ENCODE measurements at regions not wholly inside any gene's neighbourhood (a gene's known extent, or its start where the extent isn't known, plus 50 kb on each side); places are given as distances from the start of the nearest gene placed in this dataset.
A peak's percentile ranks its signal among the peaks of the same experiment; 100 is the strongest.

DNA sequence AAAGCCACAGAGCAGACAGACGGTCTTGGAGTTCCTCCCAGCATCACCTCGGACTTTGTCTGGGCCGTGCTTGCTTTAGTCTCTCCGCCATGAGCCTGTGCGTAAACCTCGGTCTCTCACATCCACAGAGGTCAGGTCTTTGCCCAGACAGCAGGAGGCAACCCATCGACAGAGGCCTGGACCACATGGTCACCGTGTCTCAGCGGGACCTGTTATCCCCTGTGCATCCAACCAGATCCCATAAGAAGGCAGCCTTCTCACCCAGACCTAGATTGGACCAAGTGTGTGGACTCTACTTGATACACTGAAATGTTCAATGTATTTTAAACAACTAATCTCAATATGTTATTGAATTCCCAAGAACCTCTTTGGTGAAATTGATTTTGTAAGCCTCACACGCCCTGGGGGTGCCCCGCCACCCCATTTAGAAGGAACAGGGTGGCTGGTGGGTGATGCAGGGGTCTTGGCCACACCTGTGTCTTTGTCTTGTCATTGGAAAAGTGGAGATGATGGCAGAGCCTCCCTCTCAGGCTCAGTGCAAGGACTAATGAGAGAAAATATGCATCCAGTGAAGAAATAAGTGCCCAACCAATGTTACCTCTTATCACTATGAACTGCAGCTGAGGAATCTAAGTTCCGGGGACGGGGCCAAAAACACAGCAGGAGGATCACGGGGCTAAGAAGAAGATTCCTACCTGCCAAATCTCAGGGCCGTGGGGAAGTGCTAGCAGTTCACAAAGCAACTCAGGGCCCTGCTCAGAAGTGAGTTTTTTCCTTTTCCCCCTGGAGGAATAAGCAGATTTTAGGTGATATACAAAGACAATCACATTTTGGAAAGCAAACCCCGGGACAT lies 101.6 kb upstream of the BACE2 start:
- H3K27ac Mint-ChIP-seq: no peak overlapping the region
- peaks cover 24 to 30% of the 10 kb centered on the region in 2 donors for H3K27me3 Mint-ChIP-seq
- ATAC-seq: no peak
- no peaks in the 10 kb centered on the region for H3K36me3 Mint-ChIP-seq
- no peak overlapping the region for H3K4me3 Mint-ChIP-seq
- H3K9me3 Mint-ChIP-seq: no peaks in the 10 kb centered on the region
- no peak for DNase-seq (ENCODE audit: low spot score)
- H3K4me1 Mint-ChIP-seq (ENCODE audit: low read depth in 2 of 2): peaks cover 7 to 8% of the 10 kb centered on the region in 2 donors

DNA sequence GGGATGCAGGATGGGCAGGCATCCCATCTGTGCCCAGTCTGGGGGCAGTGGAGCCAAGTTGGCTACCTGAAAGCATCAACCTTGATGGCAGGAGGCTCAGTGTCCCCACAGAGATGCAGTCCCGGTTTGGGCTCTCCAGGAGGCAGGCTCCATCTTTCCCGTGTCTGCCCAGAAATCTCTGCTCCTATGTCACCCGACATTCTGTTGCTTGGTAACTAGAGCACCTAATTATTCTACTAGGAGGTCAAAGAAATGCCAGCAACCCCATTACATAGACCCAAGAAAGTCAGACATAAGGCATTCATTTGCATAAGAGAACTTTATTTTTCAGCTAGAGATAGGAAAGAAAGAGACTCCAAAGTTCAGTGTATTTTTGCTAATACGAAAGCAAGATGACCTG lies 100.3 kb upstream of the BACE2 start:
- Mint-ChIP-seq H3K4me3 (no peak overlapping the region), H3K36me3 (no peaks in the 10 kb centered on the region), H3K4me1 (ENCODE audit: low read depth in 2 of 2) (peaks cover 7 to 8% of the 10 kb centered on the region in 2 donors), H3K27ac (no peak overlapping the region), H3K9me3 (no peaks in the 10 kb centered on the region), H3K27me3 (peaks cover 24 to 30% of the 10 kb centered on the region in 2 donors)
- DNase-seq (ENCODE audit: low spot score) (no peak), ATAC-seq (no peak)

DNA sequence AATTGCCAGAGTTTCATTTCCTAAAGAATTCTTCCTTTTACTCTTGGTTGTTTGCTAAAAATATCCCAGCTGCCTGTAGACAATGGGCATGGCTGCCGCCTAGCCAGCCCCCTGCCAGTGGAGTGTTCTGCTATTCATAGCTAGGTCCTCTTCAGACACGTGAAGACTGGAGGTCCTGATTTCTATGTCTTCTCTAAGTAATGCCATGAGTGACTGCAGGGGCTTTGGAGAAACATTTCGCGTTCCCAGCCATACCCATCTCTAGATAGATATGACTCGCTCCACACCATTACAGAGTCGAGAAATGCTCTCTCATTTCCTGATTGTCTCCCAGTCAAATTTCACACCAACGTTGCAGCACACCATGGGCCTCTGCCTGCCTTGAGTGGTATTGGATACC lies 99.5 kb upstream of the BACE2 start:
- no peaks in the 10 kb centered on the region for H3K36me3 Mint-ChIP-seq
- H3K27me3 Mint-ChIP-seq: peaks cover 24 to 30% of the 10 kb centered on the region in 2 donors
- no peak for DNase-seq (ENCODE audit: low spot score)
- no peaks in the 10 kb centered on the region for H3K9me3 Mint-ChIP-seq
- no peak overlapping the region for H3K27ac Mint-ChIP-seq
- no peak overlapping the region for H3K4me3 Mint-ChIP-seq
- ATAC-seq: no peak
- H3K4me1 Mint-ChIP-seq (ENCODE audit: low read depth in 2 of 2): peaks cover 7 to 8% of the 10 kb centered on the region in 2 donors

DNA sequence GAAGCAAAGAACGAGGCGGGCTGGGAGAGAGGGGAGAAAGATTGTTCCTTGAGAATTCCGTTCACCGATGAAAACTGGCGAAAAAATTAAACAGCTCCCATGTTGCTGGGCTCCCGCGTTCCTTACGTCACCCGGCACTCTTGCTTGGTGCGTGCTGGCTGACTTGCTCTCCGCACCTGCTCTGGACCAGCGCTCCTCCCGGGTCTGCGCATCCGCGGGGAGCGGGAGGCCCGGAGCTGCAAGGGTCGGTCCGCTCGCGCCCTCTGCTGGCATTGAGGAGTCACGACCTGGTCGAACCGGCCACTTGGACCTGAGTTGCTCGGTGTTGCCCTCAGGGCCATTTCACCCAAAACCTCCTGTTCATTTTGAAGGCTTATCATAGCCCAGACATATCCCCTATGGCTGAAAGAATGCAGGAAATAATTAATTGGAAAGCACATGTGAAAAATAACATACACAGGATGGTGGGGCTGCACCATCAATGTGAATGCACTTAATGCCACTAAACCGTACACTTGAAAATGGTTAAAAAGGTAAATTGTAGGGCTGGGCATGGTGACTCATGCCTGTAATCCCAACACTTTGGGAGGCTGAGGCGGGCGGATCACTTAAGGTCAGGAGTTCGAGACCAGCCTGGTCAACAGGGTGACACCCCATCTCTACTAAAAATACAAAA lies 98.9 kb upstream of the BACE2 start:
- DNase-seq (ENCODE audit: low spot score) (peak; percentile 79), ATAC-seq (peak; percentile 63 to 77)
- no peak overlapping the region for H3K27ac Mint-ChIP-seq
- H3K4me3 Mint-ChIP-seq: no peak overlapping the region
- no peaks in the 10 kb centered on the region for H3K36me3 Mint-ChIP-seq
- H3K9me3 Mint-ChIP-seq: no peaks in the 10 kb centered on the region
- H3K27me3 Mint-ChIP-seq: peaks cover 24 to 30% of the 10 kb centered on the region in 2 donors
- peaks cover 7 to 8% of the 10 kb centered on the region in 2 donors for H3K4me1 Mint-ChIP-seq (ENCODE audit: low read depth in 2 of 2)

DNA sequence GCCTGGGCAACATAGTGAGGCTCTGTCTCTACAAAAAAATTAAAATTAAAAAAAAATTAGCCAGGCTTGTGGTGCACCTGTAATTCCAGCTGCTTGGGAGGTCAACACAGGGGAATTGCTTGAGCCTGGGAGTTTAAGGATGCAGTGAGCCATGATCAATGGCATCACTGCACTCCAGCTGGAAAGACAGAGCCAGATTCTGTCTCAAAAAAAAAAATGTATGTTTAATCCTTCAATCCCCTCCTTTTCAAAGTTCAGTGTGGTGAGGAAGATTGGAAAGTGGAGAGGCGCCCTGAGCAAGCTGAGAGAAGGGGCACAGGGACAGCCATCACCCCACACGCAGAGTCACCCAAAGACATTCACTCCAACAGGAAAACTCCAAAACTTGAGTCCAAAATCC lies 97.7 kb upstream of the BACE2 start:
- no peaks in the 10 kb centered on the region for H3K9me3 Mint-ChIP-seq
- peaks cover 7 to 8% of the 10 kb centered on the region in 2 donors for H3K4me1 Mint-ChIP-seq (ENCODE audit: low read depth in 2 of 2)
- no peak overlapping the region for H3K27ac Mint-ChIP-seq
- ATAC-seq (no peak), DNase-seq (ENCODE audit: low spot score) (no peak)
- no peaks in the 10 kb centered on the region for H3K36me3 Mint-ChIP-seq
- peaks cover 24 to 30% of the 10 kb centered on the region in 2 donors for H3K27me3 Mint-ChIP-seq
- no peak overlapping the region for H3K4me3 Mint-ChIP-seq

DNA sequence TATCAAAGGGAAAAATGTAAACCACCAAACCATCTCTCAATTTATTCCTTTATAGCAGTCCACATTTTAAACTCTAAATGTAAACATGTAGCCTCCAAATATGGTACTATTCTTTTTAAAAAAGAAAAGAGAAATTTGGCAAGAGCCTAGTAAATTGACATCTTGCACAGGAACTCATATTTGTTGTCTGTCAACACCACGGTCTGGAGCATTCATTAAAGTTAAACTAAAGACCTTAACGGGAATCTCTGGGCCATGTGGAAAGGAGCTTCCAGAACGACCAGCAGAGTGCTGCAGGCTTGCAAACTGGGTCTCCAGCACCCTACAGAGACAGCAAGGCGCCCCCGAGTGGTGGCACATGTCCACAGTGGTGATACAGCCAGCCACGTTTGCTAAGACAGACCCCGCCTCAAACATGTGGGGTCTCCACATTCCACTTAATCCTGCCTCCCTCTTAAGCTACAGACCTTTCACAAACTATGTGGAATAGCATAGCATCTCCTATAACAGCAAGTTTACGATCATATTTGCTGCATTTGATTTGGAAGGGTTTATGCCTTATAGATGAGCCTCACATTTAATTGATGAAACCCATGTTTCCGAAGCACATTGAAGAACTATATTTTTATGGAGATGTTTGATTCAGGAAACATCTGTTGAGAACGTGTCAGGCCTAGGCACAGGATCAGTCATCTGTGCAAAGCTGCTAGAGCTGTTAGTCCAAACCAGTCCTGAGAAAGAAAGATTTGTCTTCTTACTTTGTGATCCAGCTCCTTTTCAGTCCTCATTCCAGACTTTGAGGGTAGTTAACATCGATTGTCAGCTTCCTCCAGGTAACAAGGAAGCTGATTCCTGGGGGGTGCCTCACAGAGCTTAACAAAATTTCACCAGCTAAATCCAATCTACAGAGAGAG lies 96.4 kb upstream of the BACE2 start:
- Mint-ChIP-seq H3K27me3 (peaks cover 19 to 24% of the 10 kb centered on the region in 2 donors), H3K9me3 (no peaks in the 10 kb centered on the region), H3K4me1 (ENCODE audit: low read depth in 2 of 2) (peaks cover 7 to 8% of the 10 kb centered on the region in 2 donors), H3K36me3 (no peaks in the 10 kb centered on the region), H3K4me3 (no peak overlapping the region), H3K27ac (no peak overlapping the region)
- DNase-seq (ENCODE audit: low spot score) (no peak), ATAC-seq (no peak)

DNA sequence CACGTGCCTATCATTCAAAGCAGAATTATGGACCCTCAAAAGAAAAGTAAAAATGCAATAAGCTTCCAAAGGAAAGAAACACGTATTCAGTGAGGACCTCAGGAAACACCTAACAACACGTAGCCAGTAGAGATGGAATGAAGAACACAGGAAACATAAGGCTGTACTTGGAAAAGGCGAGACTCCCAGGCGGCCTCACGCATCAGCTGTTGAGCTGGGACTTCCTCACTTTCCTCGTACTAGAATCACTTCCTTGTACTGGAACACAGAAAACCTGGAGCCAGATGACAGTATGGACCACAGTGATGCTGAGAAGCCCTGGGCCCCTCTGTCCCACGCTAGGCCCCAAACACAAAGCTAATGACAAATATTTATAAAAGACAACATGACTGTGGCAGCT lies 94.4 kb upstream of the BACE2 start:
- Mint-ChIP-seq H3K9me3 (no peaks in the 10 kb centered on the region), H3K4me3 (no peak overlapping the region), H3K27me3 (peaks cover 6 to 8% of the 10 kb centered on the region in 2 donors), H3K27ac (no peak overlapping the region), H3K36me3 (no peaks in the 10 kb centered on the region), H3K4me1 (ENCODE audit: low read depth in 2 of 2) (peaks cover 6% of the 10 kb centered on the region in 2 donors)
- no peak for ATAC-seq
- DNase-seq (ENCODE audit: low spot score): no peak

DNA sequence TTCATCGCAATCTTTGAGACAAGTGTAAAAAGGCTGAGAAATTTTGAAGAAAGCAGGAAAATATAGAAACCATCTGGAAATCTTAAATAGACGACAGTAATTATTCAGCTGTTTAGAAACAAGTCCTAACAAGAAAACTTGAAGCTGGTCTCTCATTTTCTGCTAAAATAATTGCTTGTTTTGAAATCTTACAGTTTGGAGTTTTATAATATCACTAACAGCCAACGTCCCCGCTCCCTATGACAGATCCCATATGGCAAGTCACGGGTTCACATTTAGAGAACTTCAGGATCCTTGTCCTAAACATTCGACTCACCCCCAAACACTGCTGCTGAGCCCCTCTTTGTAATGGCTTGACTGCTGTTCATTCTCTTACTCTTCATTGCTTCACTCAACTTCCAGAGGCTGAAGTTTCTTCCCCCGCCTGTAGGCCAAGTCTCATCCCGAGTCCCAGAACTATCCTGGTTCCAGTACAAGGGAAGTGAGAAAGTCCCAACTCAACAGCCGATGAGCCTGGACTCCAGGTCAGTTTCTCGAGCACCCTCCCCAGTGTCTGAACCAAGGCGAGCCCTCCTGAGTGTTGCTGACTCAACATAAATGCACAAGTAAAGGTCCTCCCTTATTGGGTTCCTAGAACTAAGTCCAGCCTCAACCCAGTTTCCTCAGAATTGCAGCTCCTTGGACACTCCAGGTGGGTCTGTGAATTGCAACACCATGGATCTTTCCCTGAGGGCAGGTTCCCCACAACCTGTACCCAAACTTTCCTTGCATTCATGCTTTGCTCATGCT lies 93.4 kb upstream of the BACE2 start:
- Mint-ChIP-seq H3K4me1 (ENCODE audit: low read depth in 2 of 2) (no peaks in the 10 kb centered on the region), H3K27me3 (peaks cover under 1 to 6% of the 10 kb centered on the region in 2 donors), H3K36me3 (no peaks in the 10 kb centered on the region), H3K4me3 (no peak overlapping the region), H3K9me3 (no peaks in the 10 kb centered on the region), H3K27ac (no peak overlapping the region)
- DNase-seq (ENCODE audit: low spot score) (no peak), ATAC-seq (no peak)

DNA sequence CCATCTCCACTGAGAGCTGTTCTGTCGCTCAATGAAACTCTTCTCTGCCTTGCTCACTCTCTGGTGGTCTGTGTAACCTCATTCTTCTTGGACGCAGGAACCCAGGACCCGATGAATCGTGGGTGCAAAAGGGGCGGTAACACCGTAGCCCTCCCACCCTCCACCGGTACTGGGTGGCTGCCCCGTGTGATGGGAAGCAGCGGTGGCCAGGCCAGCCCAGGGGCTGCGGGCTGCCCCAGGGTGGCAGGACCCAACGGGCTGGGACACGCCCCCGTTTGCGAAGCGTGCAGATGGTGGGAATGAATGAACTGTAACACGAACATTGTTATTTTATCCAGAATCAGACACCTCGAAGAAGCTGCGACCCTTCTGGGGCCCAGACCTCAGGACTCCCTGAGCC lies 92.3 kb upstream of the BACE2 start:
- Mint-ChIP-seq H3K27ac (no peak overlapping the region), H3K4me3 (no peak overlapping the region), H3K4me1 (ENCODE audit: low read depth in 2 of 2) (no peaks in the 10 kb centered on the region), H3K27me3 (peaks cover 8 to 10% of the 10 kb centered on the region in 2 donors), H3K36me3 (no peaks in the 10 kb centered on the region), H3K9me3 (no peaks in the 10 kb centered on the region)
- DNase-seq (ENCODE audit: low spot score): no peak
- ATAC-seq: peak; percentile 6 to 51

DNA sequence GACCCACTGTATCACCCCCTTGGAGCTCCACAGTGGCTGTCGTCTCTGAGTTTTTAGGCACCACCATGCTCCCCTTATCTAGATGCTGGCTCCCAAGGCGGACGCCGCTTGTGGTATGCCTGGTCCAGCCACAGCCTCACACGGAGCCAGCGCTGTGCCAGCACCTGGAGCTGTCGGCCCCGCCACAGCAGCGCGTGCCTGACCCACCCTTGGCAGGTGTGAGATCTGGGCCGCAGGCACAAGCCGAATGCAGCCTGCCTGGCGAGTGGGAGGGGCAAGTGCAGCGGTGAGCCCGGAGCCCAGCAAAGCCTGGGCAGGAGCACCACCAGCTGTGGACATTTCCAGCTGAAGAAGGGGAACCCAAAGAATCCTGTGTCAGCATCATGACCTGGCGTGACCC lies 91.9 kb upstream of the BACE2 start:
- Mint-ChIP-seq H3K27ac (no peak overlapping the region), H3K9me3 (no peaks in the 10 kb centered on the region), H3K36me3 (no peaks in the 10 kb centered on the region), H3K4me3 (no peak overlapping the region), H3K4me1 (ENCODE audit: low read depth in 2 of 2) (no peaks in the 10 kb centered on the region), H3K27me3 (peaks cover 8 to 9% of the 10 kb centered on the region in 2 donors)
- ATAC-seq: peak; percentile 24 to 33
- no peak for DNase-seq (ENCODE audit: low spot score)

DNA sequence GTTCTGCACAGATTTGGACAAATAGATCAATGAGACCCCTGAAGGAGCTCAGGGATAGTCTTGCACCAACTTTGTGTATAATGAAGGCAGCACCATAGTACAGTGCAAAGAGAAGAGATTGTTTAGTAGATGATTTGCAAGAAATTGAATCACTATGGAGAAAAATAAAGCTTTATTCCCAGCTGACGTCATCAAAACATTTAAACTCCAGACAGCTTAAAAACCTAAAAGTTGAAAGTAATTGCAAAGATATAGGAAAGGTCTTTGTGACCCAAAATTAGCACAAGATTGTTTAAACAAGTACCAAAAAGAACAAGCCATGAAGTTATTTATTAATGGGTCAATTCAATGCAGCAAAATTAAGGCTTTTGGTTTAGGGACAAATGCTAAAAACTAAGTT lies 88.8 kb upstream of the BACE2 start:
- ATAC-seq: no peak
- no peaks in the 10 kb centered on the region for H3K4me1 Mint-ChIP-seq (ENCODE audit: low read depth in 2 of 2)
- H3K36me3 Mint-ChIP-seq: no peaks in the 10 kb centered on the region
- H3K9me3 Mint-ChIP-seq: no peaks in the 10 kb centered on the region
- H3K27ac Mint-ChIP-seq: no peak overlapping the region
- H3K4me3 Mint-ChIP-seq: no peak overlapping the region
- H3K27me3 Mint-ChIP-seq: peaks cover 13 to 29% of the 10 kb centered on the region in 2 donors
- no peak for DNase-seq (ENCODE audit: low spot score)

DNA sequence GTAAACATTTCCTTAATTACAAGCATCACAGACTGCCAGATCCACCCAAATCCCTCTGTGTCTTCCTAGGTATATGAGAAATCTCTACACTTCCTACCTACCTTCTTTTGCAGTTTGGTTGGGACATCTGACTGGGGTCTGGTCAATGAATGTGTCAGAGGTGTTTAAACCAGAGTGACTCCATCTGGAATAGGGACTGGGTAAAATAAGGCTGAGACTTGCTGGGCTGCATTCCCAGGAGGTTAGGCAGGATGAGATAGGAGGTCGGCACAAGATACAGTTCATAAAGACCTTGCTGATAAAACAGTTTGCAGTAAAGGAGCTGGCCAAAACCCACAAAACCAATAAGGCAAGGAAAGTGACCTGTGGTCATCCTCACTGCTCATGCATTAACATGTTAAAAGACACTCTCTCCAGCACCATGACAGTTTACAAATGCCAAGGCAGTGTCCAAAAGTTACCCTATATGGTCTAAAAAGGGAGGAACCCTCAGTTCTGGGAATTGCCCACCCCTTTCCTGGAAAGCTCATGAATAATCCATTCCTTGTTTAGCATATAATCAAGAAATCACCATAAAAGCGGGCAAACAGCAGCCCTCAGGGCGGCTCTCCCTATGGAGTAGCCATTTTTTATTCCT lies 87.4 kb upstream of the BACE2 start:
- Mint-ChIP-seq H3K36me3 (no peaks in the 10 kb centered on the region), H3K4me1 (ENCODE audit: low read depth in 2 of 2) (no peaks in the 10 kb centered on the region), H3K27me3 (peaks cover 13 to 37% of the 10 kb centered on the region in 2 donors), H3K9me3 (no peaks in the 10 kb centered on the region), H3K27ac (no peak overlapping the region), H3K4me3 (no peak overlapping the region)
- DNase-seq (ENCODE audit: low spot score): no peak
- ATAC-seq: no peak

DNA sequence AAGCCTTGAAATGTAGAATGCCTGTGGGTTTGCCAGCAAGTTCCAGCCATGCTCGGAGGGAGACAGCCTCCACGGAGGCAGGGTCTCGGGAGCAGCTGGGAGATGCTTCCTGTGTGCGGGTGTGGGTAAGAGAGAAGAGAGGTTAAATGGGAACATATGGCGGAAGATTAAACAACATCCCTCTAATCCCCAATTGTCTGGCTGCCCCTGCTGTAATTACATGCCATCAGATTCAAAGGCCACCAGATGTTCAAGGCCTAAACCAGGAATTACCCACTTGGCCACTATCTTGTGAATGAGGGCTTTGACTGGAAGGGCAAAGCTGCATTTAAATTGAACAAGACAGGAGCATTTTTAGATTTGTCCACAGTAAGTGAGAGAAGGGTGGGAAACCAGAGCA lies 81.4 kb upstream of the BACE2 start:
- ATAC-seq (no peak), DNase-seq (ENCODE audit: low spot score) (no peak)
- no peaks in the 10 kb centered on the region for H3K36me3 Mint-ChIP-seq
- H3K4me3 Mint-ChIP-seq: no peak overlapping the region
- no peak overlapping the region for H3K27ac Mint-ChIP-seq
- peaks cover 10 to 36% of the 10 kb centered on the region in 2 donors for H3K27me3 Mint-ChIP-seq
- H3K9me3 Mint-ChIP-seq: no peaks in the 10 kb centered on the region
- H3K4me1 Mint-ChIP-seq (ENCODE audit: low read depth in 2 of 2): no peaks in the 10 kb centered on the region
